Breast epithelium (tissue), 4 donors: ENCODE measurements at regions not wholly inside any gene's neighbourhood (a gene's known extent, or its start where the extent isn't known, plus 50 kb on each side); places are given as distances from the start of the nearest gene placed in this dataset.

ENCODE experiments used
- DNase-seq, 2 donors: peaks; one replicate each; pipeline ENCODE4 v3.0.0-alpha.2; 2019; ENCODE audit warnings: low spot score in 2 of 2
- H3K27ac ChIP-seq, 2 donors: fragments of 200-600 bp; sonication (generic) in 1 of 2; one replicate each; pipeline ENCODE4 v1.5.1; 2016 to 2019; ENCODE audit warnings: mild to moderate bottlenecking in 1 of 2
- H3K27me3 ChIP-seq, 2 donors: fragments of 200-600 bp; sonication (generic) in 1 of 2; one replicate each; pipeline versions ENCODE4 v1.5.1 to v1.6.0; 2017 to 2019; ENCODE audit warnings: control low read depth in 1 of 2, mild to moderate bottlenecking in 1 of 2
- H3K36me3 ChIP-seq: fragments of 200-600 bp; one replicate; pipeline ENCODE4 v1.5.1; 2019
- H3K4me1 ChIP-seq, 2 donors: fragments of 200-600 bp; sonication (generic); one replicate each; pipeline ENCODE4 v1.5.1; 2016 to 2019; ENCODE audit warnings: control low read depth in 1 of 2
- H3K4me3 ChIP-seq, 3 donors: fragments of 200-600 bp; sonication (generic); 1 replicate in 2 of 3; 2 replicates in 1 of 3; pipeline ENCODE4 v1.5.1; 2016 to 2019; ENCODE audit warnings: mild to moderate bottlenecking in 3 of 3, moderate library complexity in 2 of 3
- H3K9me3 ChIP-seq, 2 donors: fragments of 200-600 bp; sonication (generic) in 1 of 2; one replicate each; pipeline ENCODE4 v1.5.1; 2016 to 2019; ENCODE audit warnings: control low read depth in 1 of 2
- CTCF ChIP-seq, 3 donors: fragments of 450-650 bp; IDR thresholded peaks; one replicate each; pipeline ENCODE4 v1.5.1; 2016 to 2017; ENCODE audit warnings: antibody characterized with exemption in 3 of 3, mild to moderate bottlenecking in 3 of 3, moderate library complexity in 3 of 3
- POLR2A ChIP-seq: fragments of 450-650 bp; IDR thresholded peaks from one replicate; pipeline ENCODE4 v1.6.1; 2016; ENCODE audit warnings: antibody characterized with exemption, mild to moderate bottlenecking, moderate library complexity
- POLR2AphosphoS5 ChIP-seq, 3 donors: sonication (generic); formaldehyde crosslinking; IDR thresholded peaks; one replicate each; pipeline ENCODE4 v1.6.1; 2017; ENCODE audit warnings: antibody characterized with exemption in 3 of 3
- intact Hi-C: fragments of 100-400 bp; cut with DNase I; formaldehyde crosslinking; loops from one replicate; pipeline ENCODE4 v1.15.1; 2023; ENCODE audit warnings: low total_unique reads

GRCh38 chr4:14809203-14809602 lies 193.1 kb upstream of the CPEB2 start:
- Histone ChIP-seq H3K36me3 (no peaks in the 10 kb centered on the region), H3K4me1 (no peaks in the 10 kb centered on the region), H3K9me3 (no peaks in the 10 kb centered on the region), H3K27ac (no peak overlapping the region), H3K27me3 (no peaks in the 10 kb centered on the region), H3K4me3 (no peak overlapping the region)
- DNase-seq, result no peak
- TF ChIP-seq POLR2A (no peak), POLR2AphosphoS5 (IDR thresholded peaks at IDR 0.05) (no peak), CTCF (IDR thresholded peaks at IDR 0.05) (no peak)
- intact Hi-C loops, result no loop called here

GRCh38 chr4:14810121-14810520 lies 192.2 kb upstream of the CPEB2 start:
- Histone ChIP-seq H3K27ac (no peak overlapping the region), H3K4me3 (no peak overlapping the region), H3K9me3 (no peaks in the 10 kb centered on the region), H3K4me1 (no peaks in the 10 kb centered on the region), H3K36me3 (no peaks in the 10 kb centered on the region), H3K27me3 (no peaks in the 10 kb centered on the region)
- DNase-seq, result no peak
- TF ChIP-seq POLR2A, result no peak
- TF ChIP-seq POLR2AphosphoS5 (IDR thresholded peaks at IDR 0.05), result no peak
- no peak for TF ChIP-seq CTCF (IDR thresholded peaks at IDR 0.05)
- intact Hi-C loops, result no loop called here

GRCh38 chr4:14810568-14810967 lies 191.7 kb upstream of the CPEB2 start:
- intact Hi-C loops, result no loop called here
- Histone ChIP-seq H3K9me3 (no peaks in the 10 kb centered on the region), H3K27me3 (no peaks in the 10 kb centered on the region), H3K4me1 (no peaks in the 10 kb centered on the region), H3K4me3 (no peak overlapping the region), H3K36me3 (no peaks in the 10 kb centered on the region), H3K27ac (no peak overlapping the region)
- DNase-seq, result no peak
- no peak for TF ChIP-seq POLR2A
- no peak for TF ChIP-seq POLR2AphosphoS5 (IDR thresholded peaks at IDR 0.05)
- TF ChIP-seq CTCF (IDR thresholded peaks at IDR 0.05), result no peak

DNA sequence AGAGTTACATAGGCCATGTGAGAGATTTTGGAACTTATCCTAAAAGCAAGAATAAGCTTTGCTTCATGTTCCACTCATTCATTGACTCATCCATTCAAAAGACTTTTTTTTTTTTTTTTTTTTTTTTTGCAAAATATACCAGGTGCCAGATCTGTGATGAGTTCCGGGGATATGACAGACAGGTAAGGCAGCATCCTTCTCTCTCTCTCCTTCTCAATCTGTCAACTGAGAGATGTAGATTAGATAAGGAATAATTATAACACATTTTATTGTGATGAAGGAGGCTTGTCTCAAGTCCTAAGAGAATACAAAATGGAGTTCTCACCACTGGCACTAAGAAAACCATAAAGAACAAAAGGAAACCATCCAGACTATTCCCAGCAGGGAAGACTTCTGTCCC lies 190.2 kb upstream of the CPEB2 start:
- no peak for DNase-seq
- intact Hi-C loops, result no loop called here
- Histone ChIP-seq H3K9me3 (no peaks in the 10 kb centered on the region), H3K4me1 (no peaks in the 10 kb centered on the region), H3K36me3 (no peaks in the 10 kb centered on the region), H3K27me3 (no peaks in the 10 kb centered on the region), H3K4me3 (no peak overlapping the region), H3K27ac (no peak overlapping the region)
- TF ChIP-seq POLR2A (no peak), POLR2AphosphoS5 (IDR thresholded peaks at IDR 0.05) (no peak)

DNA sequence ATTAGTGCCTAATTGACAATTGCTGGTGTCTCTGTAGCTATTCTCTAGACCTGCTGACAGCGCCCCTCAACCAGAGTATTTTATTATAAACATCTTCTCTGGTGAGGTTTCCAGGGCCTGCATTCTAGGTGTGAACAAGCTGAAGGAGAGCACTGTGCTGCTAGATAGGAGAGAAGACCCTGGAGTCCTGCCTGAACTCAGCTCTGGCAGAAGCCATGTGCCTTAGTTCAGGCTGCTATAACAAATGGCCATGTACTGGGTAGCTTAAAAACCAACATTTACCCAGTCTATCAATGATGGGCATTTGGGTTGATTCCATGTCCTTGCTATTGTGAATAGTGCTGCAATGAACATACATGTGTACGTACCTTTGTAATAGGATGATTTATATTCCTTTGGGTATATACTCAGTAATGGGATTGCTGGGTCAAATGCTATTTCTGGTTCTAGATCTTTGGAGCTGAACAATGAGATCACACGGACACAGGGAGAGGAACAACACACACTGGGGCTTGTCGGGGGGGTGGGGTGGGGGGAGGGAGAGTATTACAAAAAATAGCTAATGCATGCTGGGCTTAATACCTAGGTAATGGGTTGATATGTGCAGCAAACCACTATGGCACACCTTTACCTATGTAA lies 185.5 kb upstream of the CPEB2 start:
- H3K4me3 ChIP-seq, result no peak overlapping the region
- no peaks in the 10 kb centered on the region for H3K36me3 ChIP-seq
- H3K4me1 ChIP-seq, result no peaks in the 10 kb centered on the region
- no peak for TF ChIP-seq CTCF (IDR thresholded peaks at IDR 0.05)
- TF ChIP-seq POLR2AphosphoS5 (IDR thresholded peaks at IDR 0.05), result no peak
- TF ChIP-seq POLR2A, result no peak
- intact Hi-C loops, result no loop called here
- no peaks in the 10 kb centered on the region for H3K9me3 ChIP-seq
- no peak for DNase-seq
- H3K27me3 ChIP-seq, result no peaks in the 10 kb centered on the region
- H3K27ac ChIP-seq, result peak overlapping the region in 1 of 2 donors; percentile 19

GRCh38 chr4:14824189-14824588 lies 178.1 kb upstream of the CPEB2 start:
- DNase-seq, result no peak
- Histone ChIP-seq H3K4me3 (no peak overlapping the region), H3K36me3 (no peaks in the 10 kb centered on the region), H3K4me1 (no peaks in the 10 kb centered on the region), H3K27ac (no peak overlapping the region), H3K9me3 (no peaks in the 10 kb centered on the region), H3K27me3 (no peaks in the 10 kb centered on the region)
- intact Hi-C loops, result no loop called here
- TF ChIP-seq POLR2AphosphoS5 (IDR thresholded peaks at IDR 0.05), result no peak
- no peak for TF ChIP-seq POLR2A
- no peak for TF ChIP-seq CTCF (IDR thresholded peaks at IDR 0.05)
